K562 (cell line): ENCODE measurements at regions not wholly inside any gene's neighbourhood (a gene's known extent, or its start where the extent isn't known, plus 50 kb on each side); places are given as distances from the start of the nearest gene placed in this dataset.

Experiments
- ARID3B ChIP-seq: fragments of 250-450 bp; sonication (Bioruptor Pico); IDR thresholded peaks from 2 replicates; pipeline ENCODE4 v1.4.0; 2020; ENCODE audit warnings: borderline replicate concordance
- CCAR2 ChIP-seq: fragments of 200-400 bp; formaldehyde crosslinking; IDR thresholded peaks from 2 replicates; pipeline ENCODE4 v1.6.1; 2017; ENCODE audit warnings: mild to moderate bottlenecking, low read depth, low read length
- DNMT1 ChIP-seq: fragments of 450-650 bp; IDR thresholded peaks from 2 replicates; pipeline ENCODE4 v1.6.1; 2016; ENCODE audit warnings: antibody characterized with exemption, mild to moderate bottlenecking
- ESRRA ChIP-seq: fragments of 450-650 bp; IDR thresholded peaks from 2 replicates; pipeline ENCODE4 v1.6.1; 2014; ENCODE audit warnings: low read depth, mild to moderate bottlenecking, moderate library complexity, borderline replicate concordance
- JUN ChIP-seq, 2 experiments: sonication (generic) in 1 of 2; formaldehyde crosslinking in 1 of 2; IDR thresholded peaks; 2 replicates each; pipeline versions ENCODE4 v1.6.1 to v1.8.0; 2012 to 2022; ENCODE audit warnings: borderline replicate concordance in 2 of 2, mild to moderate bottlenecking in 2 of 2, improper control_type of control experiment in 1 of 2, low read depth in 1 of 2, low read length in 1 of 2, missing genetic modification reagents in 1 of 2
- MEF2D ChIP-seq: conservative IDR thresholded peaks from 2 replicates; pipeline ENCODE4 v1.6.1; 2016; ENCODE audit warnings: low read depth, missing genetic modification characterization, missing compliant biosample characterization
- RHOXF2B ChIP-seq: fragments of 250-450 bp; sonication (Bioruptor Pico); conservative IDR thresholded peaks from 2 replicates; pipeline ENCODE4 v1.5.1; 2021
- ZNF696 ChIP-seq: fragments of 250-450 bp; sonication (Bioruptor Pico); conservative IDR thresholded peaks from 2 replicates; pipeline ENCODE4 v1.4.0; 2020; ENCODE audit warnings: mild to moderate bottlenecking, moderate library complexity
- TF ChIP-seq, protein P1 (sequence below): fragments of 450-650 bp; formaldehyde crosslinking; IDR thresholded peaks from 2 replicates; pipeline ENCODE4 v1.4.0; 2022; ENCODE audit warnings: mild to moderate bottlenecking, moderate library complexity
- TF ChIP-seq, protein P2 (sequence below), 3 experiments: IDR thresholded peaks in 2 of 3; conservative IDR thresholded peaks in 1 of 3; 2 replicates each; pipeline ENCODE4 v1.5.1; 2011 to 2012; ENCODE audit warnings: low read length in 3 of 3, mild to moderate bottlenecking in 3 of 3, control low read depth in 2 of 3, improper control_type of control experiment in 1 of 3, inconsistent platforms in 1 of 3, low read depth in 1 of 3, mixed read lengths in 1 of 3, moderate library complexity in 1 of 3; ENCODE audit not compliant: insufficient read depth in 2 of 3
- TF ChIP-seq, protein P3 (sequence below): sonication (generic); formaldehyde crosslinking; IDR thresholded peaks from 2 replicates; pipeline ENCODE4 v1.8.0; 2022; ENCODE audit warnings: mild to moderate bottlenecking, missing genetic modification reagents, borderline replicate concordance

GRCh38 chr15:39209548-39210211 lies 371.2 kb upstream of the THBS1 start:
- TF ChIP-seq, protein P1, sequence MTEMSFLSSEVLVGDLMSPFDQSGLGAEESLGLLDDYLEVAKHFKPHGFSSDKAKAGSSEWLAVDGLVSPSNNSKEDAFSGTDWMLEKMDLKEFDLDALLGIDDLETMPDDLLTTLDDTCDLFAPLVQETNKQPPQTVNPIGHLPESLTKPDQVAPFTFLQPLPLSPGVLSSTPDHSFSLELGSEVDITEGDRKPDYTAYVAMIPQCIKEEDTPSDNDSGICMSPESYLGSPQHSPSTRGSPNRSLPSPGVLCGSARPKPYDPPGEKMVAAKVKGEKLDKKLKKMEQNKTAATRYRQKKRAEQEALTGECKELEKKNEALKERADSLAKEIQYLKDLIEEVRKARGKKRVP (CRISPR knock-in tag): no peak
- TF ChIP-seq ZNF696 (CRISPR knock-in tag): no peak
- TF ChIP-seq, protein P2, sequence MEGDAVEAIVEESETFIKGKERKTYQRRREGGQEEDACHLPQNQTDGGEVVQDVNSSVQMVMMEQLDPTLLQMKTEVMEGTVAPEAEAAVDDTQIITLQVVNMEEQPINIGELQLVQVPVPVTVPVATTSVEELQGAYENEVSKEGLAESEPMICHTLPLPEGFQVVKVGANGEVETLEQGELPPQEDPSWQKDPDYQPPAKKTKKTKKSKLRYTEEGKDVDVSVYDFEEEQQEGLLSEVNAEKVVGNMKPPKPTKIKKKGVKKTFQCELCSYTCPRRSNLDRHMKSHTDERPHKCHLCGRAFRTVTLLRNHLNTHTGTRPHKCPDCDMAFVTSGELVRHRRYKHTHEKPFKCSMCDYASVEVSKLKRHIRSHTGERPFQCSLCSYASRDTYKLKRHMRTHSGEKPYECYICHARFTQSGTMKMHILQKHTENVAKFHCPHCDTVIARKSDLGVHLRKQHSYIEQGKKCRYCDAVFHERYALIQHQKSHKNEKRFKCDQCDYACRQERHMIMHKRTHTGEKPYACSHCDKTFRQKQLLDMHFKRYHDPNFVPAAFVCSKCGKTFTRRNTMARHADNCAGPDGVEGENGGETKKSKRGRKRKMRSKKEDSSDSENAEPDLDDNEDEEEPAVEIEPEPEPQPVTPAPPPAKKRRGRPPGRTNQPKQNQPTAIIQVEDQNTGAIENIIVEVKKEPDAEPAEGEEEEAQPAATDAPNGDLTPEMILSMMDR (IDR thresholded peaks at IDR 0.05 in 2 of 3, conservative IDR thresholded peaks at IDR 0.05 in 1 of 3; ENCODE audit: insufficient read depth in 2 of 3, low read depth in 1 of 3, low read length in 3 of 3): no peak
- no peak for TF ChIP-seq RHOXF2B (CRISPR knock-in tag)
- TF ChIP-seq ARID3B: no peak
- TF ChIP-seq CCAR2: no peak
- no peak for TF ChIP-seq ESRRA
- no peak for TF ChIP-seq JUN (IDR thresholded peaks at IDR 0.05; ENCODE audit: borderline replicate concordance, low read depth, low read length)
- no peak for TF ChIP-seq JUN (CRISPR knock-in tag; IDR thresholded peaks at IDR 0.05; ENCODE audit: borderline replicate concordance)
- TF ChIP-seq DNMT1: no peak
- no peak for TF ChIP-seq MEF2D (tag)
- TF ChIP-seq, protein P3, sequence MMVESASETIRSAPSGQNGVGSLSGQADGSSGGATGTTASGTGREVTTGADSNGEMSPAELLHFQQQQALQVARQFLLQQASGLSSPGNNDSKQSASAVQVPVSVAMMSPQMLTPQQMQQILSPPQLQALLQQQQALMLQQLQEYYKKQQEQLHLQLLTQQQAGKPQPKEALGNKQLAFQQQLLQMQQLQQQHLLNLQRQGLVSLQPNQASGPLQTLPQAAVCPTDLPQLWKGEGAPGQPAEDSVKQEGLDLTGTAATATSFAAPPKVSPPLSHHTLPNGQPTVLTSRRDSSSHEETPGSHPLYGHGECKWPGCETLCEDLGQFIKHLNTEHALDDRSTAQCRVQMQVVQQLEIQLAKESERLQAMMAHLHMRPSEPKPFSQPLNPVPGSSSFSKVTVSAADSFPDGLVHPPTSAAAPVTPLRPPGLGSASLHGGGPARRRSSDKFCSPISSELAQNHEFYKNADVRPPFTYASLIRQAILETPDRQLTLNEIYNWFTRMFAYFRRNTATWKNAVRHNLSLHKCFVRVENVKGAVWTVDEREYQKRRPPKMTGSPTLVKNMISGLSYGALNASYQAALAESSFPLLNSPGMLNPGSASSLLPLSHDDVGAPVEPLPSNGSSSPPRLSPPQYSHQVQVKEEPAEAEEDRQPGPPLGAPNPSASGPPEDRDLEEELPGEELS (CRISPR knock-in tag): no peak
